GM12892 (cell line): ENCODE measurements at regions not wholly inside any gene's neighbourhood (a gene's known extent, or its start where the extent isn't known, plus 50 kb on each side); places are given as distances from the start of the nearest gene placed in this dataset.

ENCODE experiments used
- DNase-seq: peaks from one replicate; pipeline ENCODE4 v3.0.0; 2011; ENCODE audit not compliant: insufficient read length
- FAIRE-seq: peaks from 2 replicates; lab custom pipeline; 2011; peaks lifted over from hg19 to GRCh38; lab: Jason Lieb, UNC
- POLR2A ChIP-seq: IDR thresholded peaks from 2 replicates; pipeline ENCODE4 v1.6.1; 2011; ENCODE audit warnings: low read depth, low read length, control low read depth
- POLR2AphosphoS5 ChIP-seq: IDR thresholded peaks from 2 replicates; pipeline ENCODE4 v1.6.1; 2011; ENCODE audit warnings: low read depth, low read length, control low read depth
- TAF1 ChIP-seq: IDR thresholded peaks from 2 replicates; pipeline ENCODE4 v1.6.1; 2011; ENCODE audit warnings: low read depth, mild to moderate bottlenecking, control low read depth, low read length, borderline replicate concordance

GRCh38 chr12:42679466-42679865 is 89.9 kb upstream of the PRICKLE1 start:
- FAIRE-seq, result no peak
- DNase-seq, result no peak
- TF ChIP-seq POLR2AphosphoS5, result no peak
- TF ChIP-seq POLR2A, result no peak
- TF ChIP-seq TAF1, result no peak

- TF ChIP-seq TAF1, result no peak
- TF ChIP-seq POLR2A, result no peak
- TF ChIP-seq POLR2AphosphoS5, result no peak
- no peak for DNase-seq
- no peak for FAIRE-seq
Observed at GRCh38 chr12:42677461-42677860, 87.9 kb upstream of the PRICKLE1 start.

GRCh38 chr12:42673535-42673934 is 84.0 kb upstream of the PRICKLE1 start:
- no peak for TF ChIP-seq TAF1
- TF ChIP-seq POLR2A, result no peak
- TF ChIP-seq POLR2AphosphoS5, result no peak
- no peak for FAIRE-seq
- DNase-seq, result no peak

- TF ChIP-seq TAF1 (no peak), POLR2AphosphoS5 (no peak), POLR2A (no peak)
- DNase-seq, result no peak
- FAIRE-seq, result no peak
Observed at GRCh38 chr12:42670719-42671118, 81.2 kb upstream of the PRICKLE1 start.

GRCh38 chr12:42669553-42669952 is 80.0 kb upstream of the PRICKLE1 start:
- DNase-seq (no peak), FAIRE-seq (no peak)
- TF ChIP-seq POLR2A, result no peak

GRCh38 chr12:42666671-42667243 is 77.2 kb upstream of the PRICKLE1 start:
- no peak for FAIRE-seq
- DNase-seq, result no peak
- TF ChIP-seq TAF1 (no peak), POLR2A (no peak), POLR2AphosphoS5 (no peak)

GRCh38 chr12:42663621-42664020 is 74.1 kb upstream of the PRICKLE1 start:
- DNase-seq (no peak), FAIRE-seq (no peak)
- TF ChIP-seq POLR2AphosphoS5 (no peak), TAF1 (no peak), POLR2A (no peak)

GRCh38 chr12:42660968-42661937 is 71.7 kb upstream of the PRICKLE1 start:
- FAIRE-seq (no peak), DNase-seq (no peak)
- no peak for TF ChIP-seq TAF1
- TF ChIP-seq POLR2A, result no peak
- TF ChIP-seq POLR2AphosphoS5, result no peak

GRCh38 chr12:42660117-42660516 is 70.6 kb upstream of the PRICKLE1 start:
- TF ChIP-seq POLR2AphosphoS5 (no peak), POLR2A (no peak), TAF1 (no peak)
- no peak for FAIRE-seq
- DNase-seq, result no peak

- TF ChIP-seq POLR2A (no peak), POLR2AphosphoS5 (no peak), TAF1 (no peak)
- FAIRE-seq, result no peak
- no peak for DNase-seq
Observed at GRCh38 chr12:42652048-42652447, 62.5 kb upstream of the PRICKLE1 start.

GRCh38 chr12:42648061-42648460 is 58.5 kb upstream of the PRICKLE1 start:
- FAIRE-seq, result no peak
- DNase-seq, result no peak
- no peak for TF ChIP-seq POLR2AphosphoS5
- TF ChIP-seq TAF1, result no peak
- no peak for TF ChIP-seq POLR2A
